Vagina (tissue), 2 donors: ENCODE measurements at regions not wholly inside any gene's neighbourhood (a gene's known extent, or its start where the extent isn't known, plus 50 kb on each side); places are given as distances from the start of the nearest gene placed in this dataset.

Experiments used
- DNase-seq, 2 donors: peaks; one replicate each; pipeline ENCODE4 v3.0.0-alpha.2; 2017; ENCODE audit errors: extremely low spot score in 2 of 2
- H3K27ac ChIP-seq: fragments of 200-600 bp; sonication (generic); one replicate; pipeline ENCODE4 v1.5.1; 2019
- H3K27me3 ChIP-seq: fragments of 200-600 bp; sonication (generic); one replicate; pipeline ENCODE4 v1.5.1; 2019
- H3K36me3 ChIP-seq, 2 donors: fragments of 200-600 bp; sonication (generic); one replicate each; pipeline ENCODE4 v1.5.1; 2017 to 2019
- H3K4me1 ChIP-seq: fragments of 200-600 bp; sonication (generic); one replicate; pipeline ENCODE4 v1.5.1; 2019
- H3K4me3 ChIP-seq, 2 donors: fragments of 200-600 bp; sonication (generic); 1 replicate in 1 of 2; 2 replicates in 1 of 2; pipeline ENCODE4 v1.5.1; 2016 to 2019
- H3K9me3 ChIP-seq: fragments of 200-600 bp; sonication (generic); one replicate; pipeline ENCODE4 v1.5.1; 2019
- POLR2A ChIP-seq, 2 donors: fragments of 450-650 bp; IDR thresholded peaks; one replicate each; pipeline ENCODE4 v1.6.1; 2017; ENCODE audit warnings: antibody characterized with exemption in 2 of 2, mild to moderate bottlenecking in 2 of 2, moderate library complexity in 2 of 2
- POLR2AphosphoS5 ChIP-seq, 2 donors: sonication (generic); formaldehyde crosslinking; IDR thresholded peaks; one replicate each; pipeline ENCODE4 v1.9.0; 2017; ENCODE audit warnings: antibody characterized with exemption in 2 of 2, mild to moderate bottlenecking in 2 of 2, low read depth in 1 of 2; ENCODE audit not compliant: insufficient read depth in 1 of 2
- intact Hi-C: fragments of 100-400 bp; cut with DNase I; formaldehyde crosslinking; loops from one replicate; pipeline ENCODE4 v1.15.1; 2023
- TF ChIP-seq, protein P1 (sequence below), 3 experiments: fragments of 450-650 bp in 2 of 3; fragments of 200-600 bp in 1 of 3; sonication (generic) in 1 of 3; IDR thresholded peaks; one replicate each; pipeline ENCODE4 v1.5.1; 2017 to 2019; ENCODE audit warnings: antibody characterized with exemption in 3 of 3, mild to moderate bottlenecking in 2 of 3, moderate library complexity in 2 of 3

DNA sequence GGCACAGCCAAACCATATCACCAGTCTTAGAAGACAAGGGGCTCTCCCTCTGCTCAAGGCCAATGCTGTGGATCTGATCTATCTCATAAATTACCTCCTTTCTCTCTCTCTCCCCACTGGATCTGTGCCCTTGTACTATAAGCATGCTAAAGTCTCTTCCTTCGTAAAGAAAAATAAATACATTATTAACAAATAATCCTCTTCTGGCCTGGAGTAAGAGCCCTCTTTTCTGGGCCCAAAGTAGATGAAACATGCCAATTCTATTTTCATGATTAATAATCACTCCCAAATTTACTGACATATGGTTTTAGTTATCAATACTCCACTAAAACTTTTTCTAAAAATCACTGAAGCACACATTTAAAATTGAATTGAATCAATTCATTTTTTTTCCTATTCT is 889.7 kb downstream of the ADGRL2 start:
- TF ChIP-seq, protein P1, sequence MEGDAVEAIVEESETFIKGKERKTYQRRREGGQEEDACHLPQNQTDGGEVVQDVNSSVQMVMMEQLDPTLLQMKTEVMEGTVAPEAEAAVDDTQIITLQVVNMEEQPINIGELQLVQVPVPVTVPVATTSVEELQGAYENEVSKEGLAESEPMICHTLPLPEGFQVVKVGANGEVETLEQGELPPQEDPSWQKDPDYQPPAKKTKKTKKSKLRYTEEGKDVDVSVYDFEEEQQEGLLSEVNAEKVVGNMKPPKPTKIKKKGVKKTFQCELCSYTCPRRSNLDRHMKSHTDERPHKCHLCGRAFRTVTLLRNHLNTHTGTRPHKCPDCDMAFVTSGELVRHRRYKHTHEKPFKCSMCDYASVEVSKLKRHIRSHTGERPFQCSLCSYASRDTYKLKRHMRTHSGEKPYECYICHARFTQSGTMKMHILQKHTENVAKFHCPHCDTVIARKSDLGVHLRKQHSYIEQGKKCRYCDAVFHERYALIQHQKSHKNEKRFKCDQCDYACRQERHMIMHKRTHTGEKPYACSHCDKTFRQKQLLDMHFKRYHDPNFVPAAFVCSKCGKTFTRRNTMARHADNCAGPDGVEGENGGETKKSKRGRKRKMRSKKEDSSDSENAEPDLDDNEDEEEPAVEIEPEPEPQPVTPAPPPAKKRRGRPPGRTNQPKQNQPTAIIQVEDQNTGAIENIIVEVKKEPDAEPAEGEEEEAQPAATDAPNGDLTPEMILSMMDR (IDR thresholded peaks at IDR 0.05), result no peak
- TF ChIP-seq POLR2A (IDR thresholded peaks at IDR 0.05), result no peak
- TF ChIP-seq POLR2AphosphoS5 (IDR thresholded peaks at IDR 0.05; ENCODE audit: insufficient read depth in 1 of 2, low read depth in 1 of 2), result no peak
- Histone ChIP-seq H3K4me1 (no peaks in the 10 kb centered on the region), H3K9me3 (no peaks in the 10 kb centered on the region), H3K4me3 (no peak overlapping the region), H3K27me3 (no peaks in the 10 kb centered on the region), H3K36me3 (no peaks in the 10 kb centered on the region), H3K27ac (no peak overlapping the region)
- intact Hi-C loops, result no loop called here
- DNase-seq, result no peak

DNA sequence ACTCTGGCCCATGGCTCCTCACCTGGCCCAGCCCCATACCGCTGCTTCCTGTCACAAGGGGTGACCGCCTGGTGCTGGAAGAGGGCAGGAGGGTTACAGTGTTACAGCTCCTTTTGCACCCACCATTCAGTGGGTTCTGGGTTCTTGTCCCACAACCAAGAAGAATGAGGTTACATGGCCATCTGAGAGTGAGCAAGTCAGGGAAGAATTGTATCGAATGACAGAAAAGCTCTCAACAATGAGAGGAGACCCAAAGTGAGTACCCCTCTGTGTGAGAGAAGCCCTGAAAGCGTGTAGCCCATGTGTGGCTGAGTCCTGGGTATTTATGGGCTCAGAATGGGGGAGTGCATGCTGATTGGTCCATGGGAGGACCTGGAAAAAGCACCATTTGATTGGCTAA is 888.5 kb downstream of the ADGRL2 start:
- no peak for DNase-seq
- H3K36me3 ChIP-seq, result no peaks in the 10 kb centered on the region
- H3K27me3 ChIP-seq, result no peaks in the 10 kb centered on the region
- no peaks in the 10 kb centered on the region for H3K9me3 ChIP-seq
- TF ChIP-seq POLR2A (IDR thresholded peaks at IDR 0.05), result no peak
- TF ChIP-seq POLR2AphosphoS5 (IDR thresholded peaks at IDR 0.05; ENCODE audit: insufficient read depth in 1 of 2, low read depth in 1 of 2), result no peak
- TF ChIP-seq, protein P1 (IDR thresholded peaks at IDR 0.05), result no peak
- intact Hi-C loops, result no loop called here
- no peak overlapping the region for H3K27ac ChIP-seq
- no peak overlapping the region for H3K4me3 ChIP-seq
- no peaks in the 10 kb centered on the region for H3K4me1 ChIP-seq

DNA sequence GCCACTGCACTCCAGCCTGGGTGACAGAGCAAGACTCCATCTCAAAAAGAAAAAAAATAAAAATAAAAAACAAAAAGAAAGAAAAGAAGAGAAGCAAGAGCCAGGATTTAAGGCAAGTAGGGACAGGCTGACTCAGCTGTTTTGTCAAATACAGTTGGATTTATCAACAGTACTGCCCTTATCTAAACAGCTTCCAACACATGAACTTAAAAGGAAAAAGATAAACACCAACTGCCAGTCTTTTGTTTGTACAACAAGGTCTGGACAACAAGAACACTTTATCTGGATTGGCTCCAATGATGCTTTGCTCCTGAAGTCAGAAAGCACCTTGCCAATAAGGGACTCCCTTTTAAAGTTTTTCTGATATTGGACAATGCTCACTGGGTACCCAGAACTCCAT is 886.0 kb downstream of the ADGRL2 start:
- TF ChIP-seq, protein P1 (IDR thresholded peaks at IDR 0.05), result no peak
- TF ChIP-seq POLR2A (IDR thresholded peaks at IDR 0.05) (no peak), POLR2AphosphoS5 (IDR thresholded peaks at IDR 0.05; ENCODE audit: insufficient read depth in 1 of 2, low read depth in 1 of 2) (no peak)
- Histone ChIP-seq H3K27ac (no peak overlapping the region), H3K4me3 (no peak overlapping the region), H3K4me1 (no peaks in the 10 kb centered on the region), H3K9me3 (no peaks in the 10 kb centered on the region), H3K36me3 (no peaks in the 10 kb centered on the region), H3K27me3 (no peaks in the 10 kb centered on the region)
- intact Hi-C loops, result no loop called here
- no peak for DNase-seq

DNA sequence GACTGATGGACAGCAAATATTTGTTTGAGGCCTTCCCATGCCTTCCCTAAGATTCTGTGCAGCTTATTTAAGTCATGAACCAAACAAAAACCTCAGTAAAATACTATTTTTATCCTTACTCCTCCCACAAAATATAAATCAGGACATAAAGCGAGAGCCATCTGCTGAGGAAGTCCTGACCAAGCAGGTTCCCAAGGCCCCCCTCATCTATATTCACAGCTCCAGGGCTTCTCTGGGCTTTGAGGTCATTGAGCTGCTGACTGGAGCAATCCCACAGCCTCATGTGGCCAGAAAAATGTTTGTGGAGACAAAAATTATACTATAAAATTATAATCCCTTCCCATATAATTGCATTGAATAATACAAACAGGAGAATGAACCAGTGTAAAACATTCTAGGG is 846.2 kb downstream of the ADGRL2 start:
- Histone ChIP-seq H3K4me1 (no peaks in the 10 kb centered on the region), H3K9me3 (no peaks in the 10 kb centered on the region), H3K36me3 (no peaks in the 10 kb centered on the region), H3K27ac (no peak overlapping the region), H3K4me3 (no peak overlapping the region), H3K27me3 (no peaks in the 10 kb centered on the region)
- no peak for DNase-seq
- intact Hi-C loops, result no loop called here
- no peak for TF ChIP-seq POLR2A (IDR thresholded peaks at IDR 0.05)
- no peak for TF ChIP-seq POLR2AphosphoS5 (IDR thresholded peaks at IDR 0.05; ENCODE audit: insufficient read depth in 1 of 2, low read depth in 1 of 2)
- TF ChIP-seq, protein P1 (IDR thresholded peaks at IDR 0.05), result no peak

DNA sequence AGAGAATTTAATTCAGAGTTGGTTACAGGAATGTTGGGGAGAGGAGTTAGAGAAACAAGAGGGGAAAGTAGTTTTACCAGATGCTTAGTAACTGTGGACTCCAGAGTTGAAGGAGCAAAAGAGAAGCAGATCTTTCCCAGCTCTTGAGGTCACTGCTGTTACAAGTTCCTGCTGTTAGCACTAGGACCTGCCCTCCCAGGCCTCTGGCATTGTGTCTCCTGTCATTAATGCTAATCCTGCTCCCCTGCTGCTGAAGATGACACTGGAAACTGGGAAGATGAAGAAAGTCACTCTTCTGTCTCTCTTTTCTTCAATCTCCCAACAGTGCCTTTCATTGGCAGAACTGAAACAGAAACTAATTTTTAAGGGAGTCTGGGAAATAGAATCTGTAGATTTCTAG is 845.6 kb downstream of the ADGRL2 start:
- Histone ChIP-seq H3K4me3 (no peak overlapping the region), H3K4me1 (no peaks in the 10 kb centered on the region), H3K27me3 (no peaks in the 10 kb centered on the region), H3K27ac (no peak overlapping the region), H3K36me3 (no peaks in the 10 kb centered on the region), H3K9me3 (no peaks in the 10 kb centered on the region)
- TF ChIP-seq, protein P1 (IDR thresholded peaks at IDR 0.05), result no peak
- TF ChIP-seq POLR2A (IDR thresholded peaks at IDR 0.05) (no peak), POLR2AphosphoS5 (IDR thresholded peaks at IDR 0.05; ENCODE audit: insufficient read depth in 1 of 2, low read depth in 1 of 2) (no peak)
- no peak for DNase-seq
- intact Hi-C loops, result no loop called here
